GM19240 (cell line): ENCODE measurements at regions not wholly inside any gene's neighbourhood (a gene's known extent, or its start where the extent isn't known, plus 50 kb on each side); places are given as distances from the start of the nearest gene placed in this dataset.

Experiments
- DNase-seq: peaks from one replicate; pipeline ENCODE4 v3.0.0; 2011; ENCODE audit warnings: low spot score; ENCODE audit not compliant: insufficient read length

- no peak for DNase-seq
Observed at GRCh38 chr12:43098766-43099550, 453.0 kb downstream of the ADAMTS20 start.

DNA sequence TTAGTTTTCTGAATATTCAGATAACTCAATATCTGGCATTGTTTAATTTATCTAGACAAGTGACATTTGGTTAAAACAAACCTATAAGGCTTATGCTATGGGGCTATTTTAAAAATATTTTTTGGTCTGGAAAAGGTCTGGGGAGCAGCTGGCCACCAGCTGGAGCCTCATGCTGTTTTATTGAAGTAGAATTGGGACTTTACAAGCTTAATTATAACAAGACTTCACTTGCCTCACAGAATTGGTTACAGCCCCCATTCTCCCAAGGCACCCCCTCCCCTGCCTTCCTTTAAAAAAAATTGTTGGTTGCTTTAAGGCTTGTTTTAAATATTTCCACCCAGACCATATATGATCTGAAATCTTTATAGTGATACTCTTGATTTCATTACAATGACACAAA is 453.9 kb downstream of the ADAMTS20 start:
- DNase-seq: no peak

DNA sequence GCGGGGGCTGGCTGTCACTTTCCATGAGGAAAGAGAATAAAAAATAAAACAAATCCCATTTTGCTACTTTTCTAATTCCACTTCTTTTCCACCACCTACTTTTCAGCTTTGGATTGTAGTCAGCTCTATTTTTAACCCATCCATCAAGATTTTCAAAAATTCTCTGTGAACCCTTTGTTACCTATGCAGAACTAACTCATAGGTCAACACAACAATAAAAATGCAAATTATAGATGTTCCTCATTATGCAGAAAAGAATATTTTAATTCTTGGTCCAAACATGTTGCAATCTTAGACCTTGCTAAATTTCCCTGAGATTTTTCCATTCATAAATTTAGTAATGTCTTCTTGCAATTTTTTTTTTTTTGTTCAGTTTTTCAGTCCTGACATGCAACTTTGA is 454.5 kb downstream of the ADAMTS20 start:
- no peak for DNase-seq

DNA sequence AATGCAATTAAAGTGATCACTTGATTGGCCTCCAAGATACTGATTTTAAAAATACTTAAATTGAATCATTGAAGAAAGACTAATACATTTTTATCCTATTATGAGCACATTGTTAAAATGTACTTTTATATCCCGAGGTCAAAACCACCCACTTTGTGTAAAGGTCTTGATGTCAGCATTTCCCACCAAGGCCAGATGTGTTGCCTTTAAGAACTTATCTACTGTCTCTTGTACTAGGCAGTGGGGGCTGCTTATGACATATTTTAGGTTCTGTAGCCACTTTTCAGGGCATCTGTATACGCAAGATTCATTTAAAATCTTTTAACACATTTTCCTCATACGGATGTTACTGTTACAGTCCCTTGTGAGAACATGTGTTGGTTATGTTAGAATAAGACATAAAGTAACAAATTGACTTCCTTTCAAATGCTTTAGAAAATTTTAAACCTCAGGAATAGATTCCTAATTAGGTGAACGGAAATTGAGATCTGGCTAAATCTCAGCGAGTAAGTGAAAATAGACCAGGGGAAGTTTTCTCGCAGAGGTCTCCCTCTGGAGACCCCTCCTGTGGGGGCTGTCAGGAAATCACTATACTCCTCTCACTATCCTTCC is 456.2 kb downstream of the ADAMTS20 start:
- DNase-seq: no peak

GRCh38 chr12:43094886-43095575 is 457.0 kb downstream of the ADAMTS20 start:
- DNase-seq: no peak

DNA sequence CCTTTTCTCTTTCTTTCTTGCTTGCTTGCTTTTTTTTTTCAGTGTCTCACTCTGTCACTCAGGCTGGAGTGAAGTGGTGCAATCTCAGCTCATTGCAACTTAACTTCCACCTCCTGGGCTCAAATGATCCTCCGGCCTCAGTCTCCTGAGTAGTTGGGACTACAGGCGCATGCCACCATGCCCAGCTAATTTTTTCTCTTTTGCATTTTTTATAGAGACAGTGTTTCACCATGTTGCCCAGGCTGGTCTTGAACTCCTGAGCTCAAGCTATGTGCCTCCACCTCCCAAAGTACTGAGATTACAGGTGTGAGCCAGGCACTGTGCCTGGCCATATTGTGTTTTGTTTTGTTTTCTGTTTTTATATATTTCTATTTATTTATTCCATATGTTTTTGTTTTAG is 461.0 kb downstream of the ADAMTS20 start:
- DNase-seq: no peak

- DNase-seq: no peak
Observed at GRCh38 chr12:43087195-43088091, 464.6 kb downstream of the ADAMTS20 start.

- DNase-seq: no peak
Observed at GRCh38 chr12:43079476-43079875, 472.5 kb downstream of the ADAMTS20 start.

- DNase-seq: no peak
Observed at GRCh38 chr12:43078976-43079375, 473.0 kb downstream of the ADAMTS20 start.

GRCh38 chr12:43072431-43072830 is 479.6 kb downstream of the ADAMTS20 start:
- no peak for DNase-seq

DNA sequence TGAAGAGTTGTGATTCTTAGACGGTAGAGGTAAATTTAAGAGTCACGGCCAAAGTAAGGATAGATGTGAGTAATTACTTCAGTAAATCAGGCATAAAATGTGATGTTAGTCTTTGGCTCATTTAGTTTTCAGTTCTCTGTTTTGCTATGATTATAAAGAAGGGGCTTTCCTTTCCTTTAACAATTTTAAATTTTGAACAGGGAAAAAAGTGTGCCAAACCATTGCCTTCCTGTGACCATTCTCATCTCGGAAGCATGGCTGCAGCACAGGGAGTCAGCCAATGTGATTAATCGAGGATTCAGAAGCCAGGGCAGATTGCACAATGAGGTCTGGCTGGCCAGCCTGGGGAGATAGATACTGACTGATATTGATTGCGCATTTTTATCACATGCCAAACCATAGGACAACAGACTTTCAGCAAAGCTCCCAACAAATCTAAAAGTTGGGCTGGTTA is 480.2 kb upstream of the PRICKLE1 start:
- DNase-seq: no peak

- no peak for DNase-seq
Observed at GRCh38 chr12:43066471-43066870, 476.9 kb upstream of the PRICKLE1 start.

GRCh38 chr12:43063650-43064049 is 474.1 kb upstream of the PRICKLE1 start:
- DNase-seq: no peak

DNA sequence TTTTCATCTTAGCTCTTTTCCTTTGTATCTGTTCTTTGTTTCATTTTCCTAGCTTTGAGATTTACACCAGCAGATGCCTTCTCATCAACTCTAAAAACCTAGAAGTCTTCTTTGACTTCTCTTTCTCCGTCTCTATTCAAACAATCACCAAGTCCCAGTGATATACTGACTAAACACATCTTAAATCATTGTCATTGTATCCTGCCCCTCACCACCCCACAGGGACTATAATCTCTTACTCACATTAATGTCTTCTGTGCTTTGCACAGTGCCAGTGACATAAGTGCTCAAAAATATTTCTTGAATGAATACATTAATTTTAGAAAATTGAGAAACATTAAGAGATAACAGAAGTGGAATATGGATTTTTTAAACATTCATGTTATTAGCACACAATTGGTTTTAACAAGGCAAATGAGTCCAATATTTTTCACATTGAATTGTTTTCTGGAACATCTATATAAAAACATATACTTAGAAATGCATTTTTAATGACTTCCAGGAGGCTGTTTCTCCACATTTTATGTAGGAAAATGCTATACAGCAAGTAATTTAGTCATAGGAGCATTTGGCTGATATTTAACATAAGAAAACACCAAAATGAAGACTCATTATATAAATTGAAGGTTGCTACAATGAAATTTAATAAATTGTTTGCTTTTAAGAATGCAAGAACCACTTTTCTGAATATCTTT is 472.8 kb upstream of the PRICKLE1 start:
- no peak for DNase-seq

GRCh38 chr12:43060742-43061141 is 471.2 kb upstream of the PRICKLE1 start:
- no peak for DNase-seq

DNA sequence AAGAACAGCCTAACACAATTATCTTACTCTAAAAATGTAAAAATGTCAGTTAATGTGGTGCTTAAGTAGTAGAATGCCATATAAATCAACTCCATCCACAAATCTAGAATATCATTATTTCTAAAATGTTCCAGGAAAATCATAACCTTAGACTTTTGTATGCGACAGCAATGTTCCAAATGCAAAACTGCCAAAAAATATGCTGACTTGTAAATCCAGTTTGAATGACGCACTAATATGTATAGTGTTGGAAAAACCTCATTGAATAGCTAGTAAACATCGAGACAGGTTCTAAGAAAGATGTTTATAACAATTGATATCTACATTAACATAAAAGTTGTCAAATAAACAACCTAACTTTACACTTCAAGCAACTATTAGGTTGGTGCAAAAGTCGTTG is 469.1 kb upstream of the PRICKLE1 start:
- DNase-seq: no peak

GRCh38 chr12:43057566-43057965 is 468.0 kb upstream of the PRICKLE1 start:
- DNase-seq: no peak

GRCh38 chr12:43054085-43054484 is 464.5 kb upstream of the PRICKLE1 start:
- DNase-seq: no peak

DNA sequence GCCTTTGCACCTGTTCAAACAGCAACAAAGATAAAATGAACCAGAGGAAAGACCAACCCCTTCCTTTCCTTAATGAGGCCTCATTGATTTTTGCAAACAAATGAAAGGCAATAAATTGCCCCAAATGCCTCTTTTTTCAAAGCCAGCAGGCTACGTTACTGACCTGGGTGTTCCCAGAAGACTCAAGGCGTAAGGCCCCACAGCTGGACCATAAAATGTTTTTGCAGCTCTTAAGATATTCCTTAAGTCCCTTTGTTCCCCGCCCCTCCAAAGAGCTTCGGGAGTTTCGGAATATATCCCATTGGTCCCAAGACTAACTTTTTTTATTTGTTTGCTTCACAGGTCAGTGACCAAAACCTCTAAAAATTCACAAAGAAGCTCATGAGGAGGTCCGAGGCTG is 462.9 kb upstream of the PRICKLE1 start:
- DNase-seq: no peak

DNA sequence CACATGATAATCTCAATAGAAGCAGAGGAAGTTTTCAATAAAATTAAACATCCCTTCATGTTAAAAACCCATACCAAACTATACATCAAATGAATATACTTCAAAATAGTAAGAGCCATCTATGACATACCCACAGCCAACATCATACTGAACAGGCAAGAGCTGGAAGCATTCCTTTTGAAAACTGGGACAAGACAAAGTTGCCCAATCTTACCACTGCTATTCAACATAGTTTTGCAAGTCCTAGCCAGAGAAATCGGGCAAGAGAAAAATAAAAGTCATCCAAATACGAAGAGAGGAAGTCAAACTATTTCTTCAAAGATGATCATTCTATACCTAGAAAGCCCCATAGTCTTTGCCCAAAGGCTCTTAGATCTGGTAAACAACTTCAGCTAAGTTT is 454.7 kb upstream of the PRICKLE1 start:
- no peak for DNase-seq

DNA sequence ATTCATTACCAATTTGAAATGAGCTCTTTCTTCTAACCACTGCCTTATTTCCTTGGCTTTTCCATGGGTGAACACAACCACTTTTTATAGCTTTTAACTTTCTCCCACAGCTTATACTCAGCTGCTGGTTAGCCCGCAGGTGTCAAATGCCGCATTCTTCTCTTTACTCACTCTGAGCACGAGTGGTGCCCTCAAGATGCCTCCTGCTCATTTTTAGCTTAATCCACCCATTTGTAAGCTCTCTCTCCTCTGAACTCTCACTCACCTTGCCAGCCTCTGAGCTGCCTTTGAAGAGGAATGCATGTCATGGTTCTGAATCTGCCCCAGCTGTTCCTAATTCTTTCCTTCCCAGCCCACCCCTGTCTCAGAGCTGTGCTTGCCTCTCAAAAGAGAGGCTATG is 449.4 kb upstream of the PRICKLE1 start:
- no peak for DNase-seq
